ENCODE measurements at regions not wholly inside any gene's neighbourhood (a gene's known extent, or its start where the extent isn't known, plus 50 kb on each side); places are given as distances from the start of the nearest gene placed in this dataset.

DNA sequence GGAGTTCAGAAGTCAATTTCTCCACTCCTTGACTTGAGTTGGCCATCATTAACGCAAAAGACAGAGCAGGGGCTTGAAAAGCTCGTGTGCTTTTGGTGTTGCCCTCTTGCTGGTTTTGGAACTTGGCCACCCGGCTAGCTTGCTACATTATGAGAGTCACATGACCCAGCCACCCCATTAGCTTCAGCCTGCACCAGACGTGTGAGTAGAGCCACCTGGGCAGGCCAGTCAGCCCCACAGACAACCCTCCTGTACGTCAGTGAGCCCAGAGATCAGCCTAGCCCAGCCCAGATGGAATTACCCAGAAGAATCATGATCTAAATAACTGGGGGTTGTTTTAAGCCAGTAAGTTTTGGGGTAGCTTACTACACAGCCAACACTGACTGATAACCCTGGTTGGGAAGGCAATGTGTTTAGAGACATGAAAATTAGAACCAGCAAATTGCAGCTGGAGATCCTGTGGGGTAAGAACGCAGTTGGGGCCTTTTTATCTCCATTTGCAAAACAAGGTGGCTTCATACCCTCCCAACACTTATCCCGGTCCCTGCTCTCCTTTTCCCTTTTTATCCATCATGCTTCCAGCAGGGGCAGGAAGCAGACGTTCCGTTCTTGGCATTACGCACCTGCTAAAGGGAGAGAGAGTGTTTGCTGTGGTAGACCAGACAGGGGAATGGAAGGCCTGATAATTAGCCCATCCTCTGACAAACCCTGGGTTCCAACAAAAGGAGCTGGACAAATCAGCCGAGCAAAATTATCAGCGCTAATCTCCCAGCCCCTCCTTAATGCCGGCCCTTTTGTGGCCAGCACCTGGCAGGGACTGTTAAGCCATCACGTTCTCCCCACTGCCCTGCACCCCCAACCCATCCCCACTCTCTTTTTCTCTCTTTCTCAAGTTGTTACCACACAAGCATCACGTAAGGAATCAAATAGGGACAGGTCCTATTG lies 548.7 kb upstream of the CADM1 start:
- TF ChIP-seq, protein P1, sequence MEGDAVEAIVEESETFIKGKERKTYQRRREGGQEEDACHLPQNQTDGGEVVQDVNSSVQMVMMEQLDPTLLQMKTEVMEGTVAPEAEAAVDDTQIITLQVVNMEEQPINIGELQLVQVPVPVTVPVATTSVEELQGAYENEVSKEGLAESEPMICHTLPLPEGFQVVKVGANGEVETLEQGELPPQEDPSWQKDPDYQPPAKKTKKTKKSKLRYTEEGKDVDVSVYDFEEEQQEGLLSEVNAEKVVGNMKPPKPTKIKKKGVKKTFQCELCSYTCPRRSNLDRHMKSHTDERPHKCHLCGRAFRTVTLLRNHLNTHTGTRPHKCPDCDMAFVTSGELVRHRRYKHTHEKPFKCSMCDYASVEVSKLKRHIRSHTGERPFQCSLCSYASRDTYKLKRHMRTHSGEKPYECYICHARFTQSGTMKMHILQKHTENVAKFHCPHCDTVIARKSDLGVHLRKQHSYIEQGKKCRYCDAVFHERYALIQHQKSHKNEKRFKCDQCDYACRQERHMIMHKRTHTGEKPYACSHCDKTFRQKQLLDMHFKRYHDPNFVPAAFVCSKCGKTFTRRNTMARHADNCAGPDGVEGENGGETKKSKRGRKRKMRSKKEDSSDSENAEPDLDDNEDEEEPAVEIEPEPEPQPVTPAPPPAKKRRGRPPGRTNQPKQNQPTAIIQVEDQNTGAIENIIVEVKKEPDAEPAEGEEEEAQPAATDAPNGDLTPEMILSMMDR (IDR thresholded peaks at IDR 0.05 in 4 of 5, conservative IDR thresholded peaks at IDR 0.05 in 1 of 5): no peak
- TF ChIP-seq POLR2A (IDR thresholded peaks at IDR 0.05): no peak

All from gastrocnemius medialis (tissue), 4 donors.